GM23338 (cell line): ENCODE measurements at regions not wholly inside any gene's neighbourhood (a gene's known extent, or its start where the extent isn't known, plus 50 kb on each side); places are given as distances from the start of the nearest gene placed in this dataset.

Source experiments
- ATAC-seq: fragments of 200-7000 bp; cut with Tn5 transposase; 3 replicates; pipeline ENCODE4 v1.9.1; 2020
- DNase-seq: peaks from one replicate; pipeline ENCODE4 v3.0.0-alpha.2; 2015; ENCODE audit warnings: low spot score
- H2AFZ ChIP-seq: fragments of 200-600 bp; sonication (generic); 2 replicates; pipeline ENCODE4 v1.8.0; 2016; ENCODE audit warnings: antibody characterized with exemption, mild to moderate bottlenecking, moderate library complexity
- H3F3A ChIP-seq: fragments of 200-600 bp; sonication (generic); replicated peaks from 2 replicates; pipeline ENCODE4 v1.8.0; 2017; ENCODE audit warnings: antibody characterized with exemption, mixed run types, low read depth
- H3K27ac ChIP-seq: fragments of 200-600 bp; sonication (generic); 2 replicates; pipeline ENCODE4 v1.6.1; 2016; ENCODE audit warnings: low read depth
- H3K27me3 ChIP-seq: fragments of 200-600 bp; sonication (generic); 2 replicates; pipeline ENCODE4 v1.8.0; 2016; ENCODE audit warnings: mild to moderate bottlenecking, mixed run types, moderate library complexity; ENCODE audit not compliant: insufficient read depth
- H3K36me3 ChIP-seq: fragments of 200-600 bp; sonication (generic); 2 replicates; pipeline ENCODE4 v1.8.0; 2016; ENCODE audit warnings: mild to moderate bottlenecking; ENCODE audit not compliant: insufficient read depth
- H3K4me1 ChIP-seq: fragments of 200-600 bp; sonication (generic); 2 replicates; pipeline ENCODE4 v1.8.0; 2016; ENCODE audit warnings: mild to moderate bottlenecking, moderate library complexity; ENCODE audit not compliant: insufficient read depth
- H3K4me2 ChIP-seq: fragments of 200-600 bp; sonication (generic); 2 replicates; pipeline ENCODE4 v1.7.1; 2017; ENCODE audit warnings: mixed run types
- H3K4me3 ChIP-seq: fragments of 200-600 bp; sonication (generic); 2 replicates; pipeline ENCODE4 v1.6.1; 2016; ENCODE audit warnings: mixed run types
- H3K79me2 ChIP-seq: fragments of 200-600 bp; sonication (generic); replicated peaks from 2 replicates; pipeline ENCODE4 v1.8.0; 2017; ENCODE audit warnings: mild to moderate bottlenecking; ENCODE audit not compliant: insufficient read depth
- H3K9me2 ChIP-seq: fragments of 200-600 bp; sonication (generic); 2 replicates; pipeline ENCODE4 v1.8.0; 2017; ENCODE audit not compliant: insufficient read depth
- H4K20me1 ChIP-seq: fragments of 200-600 bp; sonication (generic); replicated peaks from 2 replicates; pipeline ENCODE4 v1.8.0; 2017; ENCODE audit warnings: mild to moderate bottlenecking; ENCODE audit not compliant: insufficient read depth
- H3K27ac Mint-ChIP-seq: 2 replicates; pipeline ENCODE4 v1.8.0; 2020; ENCODE audit warnings: inconsistent platforms, mild to moderate bottlenecking, moderate library complexity, mixed read lengths
- H3K27me3 Mint-ChIP-seq: 3 replicates; pipeline ENCODE4 v1.8.0; 2022; ENCODE audit warnings: low read depth, mild to moderate bottlenecking, moderate library complexity, mixed read lengths, inconsistent platforms; ENCODE audit not compliant: insufficient read depth, poor library complexity
- H3K36me3 Mint-ChIP-seq: 3 replicates; pipeline ENCODE4 v1.8.0; 2021; ENCODE audit warnings: low read depth, mild to moderate bottlenecking, inconsistent platforms, moderate library complexity, mixed read lengths
- H3K4me1 Mint-ChIP-seq: 3 replicates; pipeline ENCODE4 v1.8.0; 2020; ENCODE audit warnings: mild to moderate bottlenecking, inconsistent platforms, mixed read lengths
- H3K4me3 Mint-ChIP-seq: 3 replicates; pipeline ENCODE4 v1.8.0; 2021; ENCODE audit warnings: moderate library complexity, mild to moderate bottlenecking, inconsistent platforms, mixed read lengths
- H3K9me3 Mint-ChIP-seq: 3 replicates; pipeline ENCODE4 v1.8.0; 2020; ENCODE audit warnings: moderate library complexity, mild to moderate bottlenecking, inconsistent platforms, mixed read lengths
- CREB1 ChIP-seq: fragments of 250-450 bp; sonication (Bioruptor Pico); IDR thresholded peaks from 2 replicates; pipeline ENCODE4 v1.5.0; 2020; ENCODE audit warnings: low read depth, mild to moderate bottlenecking, moderate library complexity
- CTCF ChIP-seq, 2 experiments: fragments of 200-600 bp in 1 of 2; sonication (generic) in 1 of 2; conservative IDR thresholded peaks; 2 replicates each; pipeline versions ENCODE4 v1.5.1 to v1.6.1; 2016 to 2017; ENCODE audit warnings: antibody characterized with exemption in 2 of 2, low read depth in 2 of 2, mild to moderate bottlenecking in 2 of 2, moderate library complexity in 1 of 2
- ETS1 ChIP-seq: IDR thresholded peaks from 2 replicates; pipeline ENCODE4 v1.6.1; 2016; ENCODE audit warnings: antibody characterized with exemption
- EZH2 ChIP-seq: fragments of 200-600 bp; sonication (generic); IDR thresholded peaks from one replicate; pipeline ENCODE4 v1.8.0; 2017; ENCODE audit warnings: antibody characterized with exemption, mild to moderate bottlenecking, low read depth; ENCODE audit not compliant: unreplicated experiment
- NANOG ChIP-seq: IDR thresholded peaks from 2 replicates; pipeline ENCODE4 v1.6.1; 2016; ENCODE audit warnings: antibody characterized with exemption, borderline replicate concordance
- REST ChIP-seq: IDR thresholded peaks from one replicate; pipeline ENCODE4 v1.6.1; 2018; ENCODE audit warnings: antibody characterized with exemption; ENCODE audit not compliant: unreplicated experiment
- STAT1 ChIP-seq: IDR thresholded peaks from one replicate; pipeline ENCODE4 v1.6.1; 2016; ENCODE audit warnings: antibody characterized with exemption; ENCODE audit not compliant: unreplicated experiment

GRCh38 chr6:140130074-140130473, 755.6 kb upstream of the CITED2 start:
- Mint-ChIP-seq H3K9me3 (peaks cover 22% of the 10 kb centered on the region), H3K36me3 (peaks cover 19% of the 10 kb centered on the region; the same call in 2 of the 3 replicates), H3K27ac (no peak overlapping the region), H3K4me1 (no peaks in the 10 kb centered on the region), H3K4me3 (no peak overlapping the region), H3K27me3 (peaks cover 4% of the 10 kb centered on the region)
- no peak for TF ChIP-seq STAT1
- TF ChIP-seq CREB1 = no peak
- TF ChIP-seq ETS1 = no peak
- Histone ChIP-seq H3K9me2 (no peaks in the 10 kb centered on the region), H3K4me2 (no peak overlapping the region), H3K4me1 (no peaks in the 10 kb centered on the region), H3K79me2 (no peaks in the 10 kb centered on the region), H3K4me3 (no peak overlapping the region), H4K20me1 (no peaks in the 10 kb centered on the region), H2AFZ (no peak overlapping the region), H3K36me3 (no peaks in the 10 kb centered on the region), H3K27ac (no peak overlapping the region), H3K27me3 (no peaks in the 10 kb centered on the region), H3F3A (no peaks in the 10 kb centered on the region)
- ATAC-seq (no peak), DNase-seq (no peak)

- Histone ChIP-seq H3K27ac (no peak overlapping the region), H3K79me2 (no peaks in the 10 kb centered on the region), H2AFZ (no peak overlapping the region), H3K4me3 (no peak overlapping the region), H3K36me3 (peaks cover 2% of the 10 kb centered on the region; the same call in 1 of the 2 replicates), H3K4me1 (no peaks in the 10 kb centered on the region), H3K4me2 (no peak overlapping the region), H3K27me3 (no peaks in the 10 kb centered on the region), H3K9me2 (no peaks in the 10 kb centered on the region), H4K20me1 (no peaks in the 10 kb centered on the region), H3F3A (no peaks in the 10 kb centered on the region)
- Mint-ChIP-seq H3K27me3 (peaks cover 4% of the 10 kb centered on the region), H3K4me3 (no peak overlapping the region), H3K36me3 (peaks cover 10% of the 10 kb centered on the region; the same call in 2 of the 3 replicates), H3K9me3 (peaks cover 19% of the 10 kb centered on the region), H3K4me1 (no peaks in the 10 kb centered on the region), H3K27ac (no peak overlapping the region)
- ATAC-seq = no peak
- DNase-seq = no peak
- TF ChIP-seq REST = no peak
Measured at GRCh38 chr6:140124498-140124897, 750.0 kb upstream of the CITED2 start.

GRCh38 chr6:140108167-140108566, 733.7 kb upstream of the CITED2 start:
- H3K4me3 ChIP-seq = no peak overlapping the region
- H3K27ac ChIP-seq = no peak overlapping the region
- no peaks in the 10 kb centered on the region for H3K79me2 ChIP-seq
- ATAC-seq (no peak), DNase-seq (no peak)
- Mint-ChIP-seq H3K27me3 (peaks cover 1% of the 10 kb centered on the region), H3K4me3 (no peak overlapping the region), H3K4me1 (peaks cover 24% of the 10 kb centered on the region; the same call in 2 of the 3 replicates), H3K27ac (no peak overlapping the region), H3K36me3 (peaks cover 2% of the 10 kb centered on the region; the same call in 1 of the 3 replicates), H3K9me3 (peaks cover 4% of the 10 kb centered on the region; the same call in 2 of the 3 replicates)
- no peak overlapping the region for H3K4me2 ChIP-seq
- peaks cover 17% of the 10 kb centered on the region for H3K4me1 ChIP-seq
- no peaks in the 10 kb centered on the region for H4K20me1 ChIP-seq
- H3K27me3 ChIP-seq = no peaks in the 10 kb centered on the region
- H3K9me2 ChIP-seq = no peaks in the 10 kb centered on the region
- no peaks in the 10 kb centered on the region for H3K36me3 ChIP-seq
- H2AFZ ChIP-seq = no peak overlapping the region
- H3F3A ChIP-seq = no peaks in the 10 kb centered on the region
- no peak for TF ChIP-seq CREB1
- TF ChIP-seq NANOG = no peak
- TF ChIP-seq EZH2 = no peak
- no peak for TF ChIP-seq REST
- TF ChIP-seq CTCF (conservative IDR thresholded peaks at IDR 0.05; ENCODE audit: low read depth in 2 of 2) = no peak
